Astrocyte of the spinal cord (primary cell): ENCODE measurements at regions not wholly inside any gene's neighbourhood (a gene's known extent, or its start where the extent isn't known, plus 50 kb on each side); places are given as distances from the start of the nearest gene placed in this dataset.

Experiments used
- DNase-seq: peaks from one replicate; pipeline ENCODE4 v3.0.0; 2011; ENCODE audit warnings: low read depth, low spot score
- H3K4me3 ChIP-seq: 2 replicates; pipeline ENCODE4 v1.5.1; 2011; ENCODE audit warnings: low read depth, mild to moderate bottlenecking, low read length, moderate library complexity
- in situ Hi-C: cut with HindIII; loops from 2 replicates; pipeline ENCODE4 v1.10.0; 2017; ENCODE audit warnings: low sequenced_read_pairs
- TF ChIP-seq, protein P1 (sequence below): IDR thresholded peaks from 2 replicates; pipeline ENCODE4 v1.5.1; 2012; ENCODE audit warnings: low read depth, mild to moderate bottlenecking, low read length, inconsistent platforms

DNA sequence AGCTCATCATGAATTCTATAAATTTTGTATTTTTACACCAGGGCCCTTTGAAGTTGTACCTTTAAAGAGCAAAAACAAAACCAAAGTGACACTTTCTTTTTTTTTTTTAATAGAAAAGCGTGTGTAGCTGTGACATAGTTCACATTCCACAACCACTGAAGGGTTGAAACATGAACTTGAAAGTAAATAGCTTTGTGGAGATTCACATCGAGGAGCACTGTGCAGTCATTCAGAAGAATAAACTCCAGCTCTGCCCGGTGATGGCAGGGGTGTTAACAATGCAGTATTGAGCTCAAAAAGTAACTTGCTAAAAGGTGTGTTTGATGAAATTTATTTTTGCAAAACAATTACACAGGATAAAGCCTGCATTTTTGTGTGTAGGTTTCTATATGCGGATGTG is 1166.2 kb downstream of the TBC1D22A start:
- in situ Hi-C loops: no loop called here
- DNase-seq: no peak
- TF ChIP-seq, protein P1, sequence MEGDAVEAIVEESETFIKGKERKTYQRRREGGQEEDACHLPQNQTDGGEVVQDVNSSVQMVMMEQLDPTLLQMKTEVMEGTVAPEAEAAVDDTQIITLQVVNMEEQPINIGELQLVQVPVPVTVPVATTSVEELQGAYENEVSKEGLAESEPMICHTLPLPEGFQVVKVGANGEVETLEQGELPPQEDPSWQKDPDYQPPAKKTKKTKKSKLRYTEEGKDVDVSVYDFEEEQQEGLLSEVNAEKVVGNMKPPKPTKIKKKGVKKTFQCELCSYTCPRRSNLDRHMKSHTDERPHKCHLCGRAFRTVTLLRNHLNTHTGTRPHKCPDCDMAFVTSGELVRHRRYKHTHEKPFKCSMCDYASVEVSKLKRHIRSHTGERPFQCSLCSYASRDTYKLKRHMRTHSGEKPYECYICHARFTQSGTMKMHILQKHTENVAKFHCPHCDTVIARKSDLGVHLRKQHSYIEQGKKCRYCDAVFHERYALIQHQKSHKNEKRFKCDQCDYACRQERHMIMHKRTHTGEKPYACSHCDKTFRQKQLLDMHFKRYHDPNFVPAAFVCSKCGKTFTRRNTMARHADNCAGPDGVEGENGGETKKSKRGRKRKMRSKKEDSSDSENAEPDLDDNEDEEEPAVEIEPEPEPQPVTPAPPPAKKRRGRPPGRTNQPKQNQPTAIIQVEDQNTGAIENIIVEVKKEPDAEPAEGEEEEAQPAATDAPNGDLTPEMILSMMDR: no peak
- no peak overlapping the region for H3K4me3 ChIP-seq

- in situ Hi-C loops: no loop called here
- no peak overlapping the region for H3K4me3 ChIP-seq
- no peak for DNase-seq
- TF ChIP-seq, protein P1: no peak
Observed at GRCh38 chr22:47927648-47928210, 1165.3 kb downstream of the TBC1D22A start.

DNA sequence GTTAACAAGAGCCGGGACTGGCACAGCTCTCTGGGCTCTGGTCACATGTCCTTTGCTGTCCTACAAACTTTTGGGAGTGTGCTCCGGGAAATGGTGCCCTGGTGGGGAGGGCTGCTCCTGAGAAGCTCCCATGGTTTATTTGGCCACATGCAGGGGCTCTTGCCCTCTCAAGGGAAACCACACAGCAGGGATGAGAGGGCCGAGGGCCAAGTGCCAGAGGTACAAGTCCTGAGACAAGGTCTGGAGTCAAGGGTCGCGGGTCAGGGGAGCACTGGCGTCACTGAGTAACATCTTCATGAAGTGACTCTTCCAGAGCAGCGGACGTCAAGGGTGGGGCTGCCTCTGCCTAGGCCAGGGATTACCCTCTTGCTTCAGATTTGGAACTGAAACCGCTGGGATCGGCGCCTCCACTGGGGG is 1160.6 kb downstream of the TBC1D22A start:
- in situ Hi-C loops: no loop called here
- no peak for DNase-seq
- no peak overlapping the region for H3K4me3 ChIP-seq
- TF ChIP-seq, protein P1: no peak

DNA sequence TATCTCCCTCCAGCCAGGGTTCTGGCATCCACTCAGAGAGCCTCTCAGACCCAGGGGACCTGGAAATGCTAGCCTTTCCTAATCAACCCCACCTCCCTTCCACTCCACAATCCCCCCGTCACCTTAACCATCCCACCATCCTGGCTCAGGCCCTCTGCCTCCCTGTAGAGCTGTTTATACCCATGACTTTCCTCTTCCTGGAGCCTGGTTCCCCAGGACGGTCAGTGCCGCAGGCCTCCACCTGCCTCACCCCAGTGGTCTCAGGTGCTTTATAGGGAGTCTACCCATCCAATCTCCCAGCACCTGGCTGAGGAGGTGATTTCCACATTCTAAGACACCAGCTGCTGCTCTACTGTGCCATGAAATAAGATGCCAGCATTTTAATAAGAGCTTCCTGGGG is 1159.5 kb downstream of the TBC1D22A start:
- in situ Hi-C loops: no loop called here
- TF ChIP-seq, protein P1: no peak
- DNase-seq: no peak
- no peak overlapping the region for H3K4me3 ChIP-seq

DNA sequence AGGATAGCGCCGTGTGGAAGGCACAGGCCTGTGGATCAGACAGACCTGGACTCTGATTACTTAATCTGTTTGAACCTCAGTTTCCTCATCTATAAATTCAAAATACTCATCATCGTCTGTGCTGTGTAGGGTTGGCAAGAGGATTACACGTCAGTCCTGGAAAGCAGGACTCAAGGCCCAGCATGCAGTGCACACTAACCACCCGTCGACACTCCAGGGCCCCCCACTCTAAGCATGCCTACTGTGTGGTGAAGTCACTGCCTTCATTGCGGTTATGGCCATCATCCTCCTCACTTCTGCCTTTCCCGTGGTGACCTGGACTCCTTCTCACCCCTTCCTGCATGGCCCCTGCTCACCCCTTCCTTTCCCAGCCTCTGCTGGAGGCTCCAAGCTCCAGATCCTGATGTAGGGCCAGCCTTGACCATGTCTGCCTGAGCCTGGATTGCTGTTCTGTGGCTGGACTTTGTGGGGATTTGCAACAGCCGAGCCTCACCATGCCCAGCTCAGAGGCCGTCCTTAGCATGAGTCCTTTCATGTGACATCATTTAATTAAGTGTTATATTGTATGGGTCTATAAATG is 1158.0 kb downstream of the TBC1D22A start:
- in situ Hi-C loops: no loop called here
- TF ChIP-seq, protein P1: no peak

DNA sequence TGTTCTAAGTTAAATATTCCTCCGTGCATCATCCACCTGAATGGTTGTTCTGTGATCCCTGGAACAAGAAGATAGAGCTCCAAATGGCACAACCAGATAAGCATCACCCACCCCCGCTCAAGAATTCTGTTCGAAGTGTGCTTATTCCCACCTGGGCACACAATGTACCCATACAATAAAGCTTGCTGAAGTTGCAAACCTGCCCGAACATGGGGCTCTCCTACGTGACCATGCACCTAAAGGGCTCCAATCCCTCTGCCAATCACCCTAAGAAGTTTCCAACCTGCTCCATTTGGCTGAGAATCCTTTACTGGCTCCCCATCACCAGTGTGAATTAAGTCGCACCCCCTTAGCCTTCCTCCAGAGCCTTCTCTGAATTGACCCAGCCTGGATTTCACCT is 1157.4 kb downstream of the TBC1D22A start:
- no peak for DNase-seq
- in situ Hi-C loops: no loop called here
- TF ChIP-seq, protein P1: no peak
- H3K4me3 ChIP-seq: no peak overlapping the region

More for the DNA sequence above, 1158.0 kb downstream of the TBC1D22A start:
- no peak for DNase-seq
- no peak overlapping the region for H3K4me3 ChIP-seq
